ENCODE measurements at regions not wholly inside any gene's neighbourhood (a gene's known extent, or its start where the extent isn't known, plus 50 kb on each side); places are given as distances from the start of the nearest gene placed in this dataset.

DNA sequence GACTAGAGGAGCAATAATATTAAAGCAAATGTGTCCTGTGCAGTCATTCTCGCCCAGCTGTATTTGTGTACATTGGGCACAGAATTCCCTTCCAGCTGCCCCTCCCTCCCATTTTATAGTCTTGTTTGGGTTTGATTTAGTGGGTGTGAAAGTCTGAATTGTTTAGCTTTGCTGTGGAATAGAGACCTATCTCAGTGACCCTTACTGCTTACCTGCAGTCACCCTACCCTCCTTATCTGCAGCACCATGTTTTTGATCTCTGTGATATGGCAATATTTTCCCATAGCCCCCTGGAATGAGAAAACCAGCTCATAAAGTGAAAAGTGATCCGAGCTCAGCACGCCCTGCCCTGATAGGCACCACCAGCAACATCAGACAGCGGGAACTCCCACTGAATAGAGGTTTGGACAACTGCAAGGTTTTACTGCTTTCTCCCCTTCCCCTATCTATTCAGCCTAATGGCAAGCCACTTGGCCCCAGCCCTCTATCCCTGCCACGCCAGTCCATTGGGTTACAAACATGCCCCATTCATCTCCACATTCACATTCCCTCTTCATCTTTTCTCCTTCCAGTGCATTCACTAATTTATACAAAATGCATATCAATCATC lies 199.0 kb downstream of the ETS1 start:
- TF ChIP-seq, protein P1, sequence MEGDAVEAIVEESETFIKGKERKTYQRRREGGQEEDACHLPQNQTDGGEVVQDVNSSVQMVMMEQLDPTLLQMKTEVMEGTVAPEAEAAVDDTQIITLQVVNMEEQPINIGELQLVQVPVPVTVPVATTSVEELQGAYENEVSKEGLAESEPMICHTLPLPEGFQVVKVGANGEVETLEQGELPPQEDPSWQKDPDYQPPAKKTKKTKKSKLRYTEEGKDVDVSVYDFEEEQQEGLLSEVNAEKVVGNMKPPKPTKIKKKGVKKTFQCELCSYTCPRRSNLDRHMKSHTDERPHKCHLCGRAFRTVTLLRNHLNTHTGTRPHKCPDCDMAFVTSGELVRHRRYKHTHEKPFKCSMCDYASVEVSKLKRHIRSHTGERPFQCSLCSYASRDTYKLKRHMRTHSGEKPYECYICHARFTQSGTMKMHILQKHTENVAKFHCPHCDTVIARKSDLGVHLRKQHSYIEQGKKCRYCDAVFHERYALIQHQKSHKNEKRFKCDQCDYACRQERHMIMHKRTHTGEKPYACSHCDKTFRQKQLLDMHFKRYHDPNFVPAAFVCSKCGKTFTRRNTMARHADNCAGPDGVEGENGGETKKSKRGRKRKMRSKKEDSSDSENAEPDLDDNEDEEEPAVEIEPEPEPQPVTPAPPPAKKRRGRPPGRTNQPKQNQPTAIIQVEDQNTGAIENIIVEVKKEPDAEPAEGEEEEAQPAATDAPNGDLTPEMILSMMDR (conservative IDR thresholded peaks at IDR 0.05; ENCODE audit: low read depth in 2 of 2): no peak
- no peak for TF ChIP-seq EZH2phosphoT487 (IDR thresholded peaks at IDR 0.05; ENCODE audit: unreplicated experiment)
- no peak for TF ChIP-seq EZH2 (IDR thresholded peaks at IDR 0.05; ENCODE audit: low read depth, unreplicated experiment)
- TF ChIP-seq, protein P2, sequence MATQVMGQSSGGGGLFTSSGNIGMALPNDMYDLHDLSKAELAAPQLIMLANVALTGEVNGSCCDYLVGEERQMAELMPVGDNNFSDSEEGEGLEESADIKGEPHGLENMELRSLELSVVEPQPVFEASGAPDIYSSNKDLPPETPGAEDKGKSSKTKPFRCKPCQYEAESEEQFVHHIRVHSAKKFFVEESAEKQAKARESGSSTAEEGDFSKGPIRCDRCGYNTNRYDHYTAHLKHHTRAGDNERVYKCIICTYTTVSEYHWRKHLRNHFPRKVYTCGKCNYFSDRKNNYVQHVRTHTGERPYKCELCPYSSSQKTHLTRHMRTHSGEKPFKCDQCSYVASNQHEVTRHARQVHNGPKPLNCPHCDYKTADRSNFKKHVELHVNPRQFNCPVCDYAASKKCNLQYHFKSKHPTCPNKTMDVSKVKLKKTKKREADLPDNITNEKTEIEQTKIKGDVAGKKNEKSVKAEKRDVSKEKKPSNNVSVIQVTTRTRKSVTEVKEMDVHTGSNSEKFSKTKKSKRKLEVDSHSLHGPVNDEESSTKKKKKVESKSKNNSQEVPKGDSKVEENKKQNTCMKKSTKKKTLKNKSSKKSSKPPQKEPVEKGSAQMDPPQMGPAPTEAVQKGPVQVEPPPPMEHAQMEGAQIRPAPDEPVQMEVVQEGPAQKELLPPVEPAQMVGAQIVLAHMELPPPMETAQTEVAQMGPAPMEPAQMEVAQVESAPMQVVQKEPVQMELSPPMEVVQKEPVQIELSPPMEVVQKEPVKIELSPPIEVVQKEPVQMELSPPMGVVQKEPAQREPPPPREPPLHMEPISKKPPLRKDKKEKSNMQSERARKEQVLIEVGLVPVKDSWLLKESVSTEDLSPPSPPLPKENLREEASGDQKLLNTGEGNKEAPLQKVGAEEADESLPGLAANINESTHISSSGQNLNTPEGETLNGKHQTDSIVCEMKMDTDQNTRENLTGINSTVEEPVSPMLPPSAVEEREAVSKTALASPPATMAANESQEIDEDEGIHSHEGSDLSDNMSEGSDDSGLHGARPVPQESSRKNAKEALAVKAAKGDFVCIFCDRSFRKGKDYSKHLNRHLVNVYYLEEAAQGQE (IDR thresholded peaks at IDR 0.05; ENCODE audit: unreplicated experiment): no peak
- no peak for TF ChIP-seq ZNF462 (CRISPR knock-in tag; IDR thresholded peaks at IDR 0.05)
- no peak for TF ChIP-seq POLR2AphosphoS5 (IDR thresholded peaks at IDR 0.05; ENCODE audit: low read depth)
- no peak for TF ChIP-seq CREB1 (CRISPR knock-in tag; IDR thresholded peaks at IDR 0.05; ENCODE audit: low read depth)
- TF ChIP-seq JUNB (IDR thresholded peaks at IDR 0.05; ENCODE audit: unreplicated experiment): no peak
- TF ChIP-seq STAT1 (IDR thresholded peaks at IDR 0.05; ENCODE audit: unreplicated experiment): no peak
- no peak for TF ChIP-seq ZNF331 (CRISPR knock-in tag; IDR thresholded peaks at IDR 0.05; ENCODE audit: low read depth)

Data from GM23338 (cell line).